Activated T-helper 17 cell treated with anti-CD3 and anti-CD28 coated beads, Interleukin-2, amount 50 U/mL, for 72 hours (primary cell): ENCODE measurements at regions not wholly inside any gene's neighbourhood (a gene's known extent, or its start where the extent isn't known, plus 50 kb on each side); places are given as distances from the start of the nearest gene placed in this dataset.
A peak's percentile ranks its signal among the peaks of the same experiment; 100 is the strongest.
"Not testable (repeated sequence)": the region's sequence is repeated elsewhere in the genome, so short reads cannot be mapped to it uniquely, and the experiment has no call there.

Source experiments
- ATAC-seq: fragments of 150-1000 bp; cut with Tn5 transposase; replicated peaks from 2 replicates; pipeline ENCODE4 v1.10.0; 2021; ENCODE audit warnings: mild to moderate bottlenecking, moderate library complexity
- H3K27ac Mint-ChIP-seq: one replicate; pipeline ENCODE4 v1.8.0; 2022; ENCODE audit warnings: mixed read lengths
- H3K27me3 Mint-ChIP-seq: one replicate; pipeline ENCODE4 v1.8.0; 2022; ENCODE audit warnings: mixed read lengths
- H3K36me3 Mint-ChIP-seq: one replicate; pipeline ENCODE4 v1.8.0; 2022; ENCODE audit warnings: low read depth, mild to moderate bottlenecking, mixed read lengths
- H3K4me1 Mint-ChIP-seq: one replicate; pipeline ENCODE4 v1.8.0; 2022; ENCODE audit warnings: mixed read lengths
- H3K4me3 Mint-ChIP-seq: one replicate; pipeline ENCODE4 v1.8.0; 2022; ENCODE audit warnings: mild to moderate bottlenecking, mixed read lengths
- H3K9me3 Mint-ChIP-seq: one replicate; pipeline ENCODE4 v1.8.0; 2022; ENCODE audit warnings: mixed read lengths

DNA sequence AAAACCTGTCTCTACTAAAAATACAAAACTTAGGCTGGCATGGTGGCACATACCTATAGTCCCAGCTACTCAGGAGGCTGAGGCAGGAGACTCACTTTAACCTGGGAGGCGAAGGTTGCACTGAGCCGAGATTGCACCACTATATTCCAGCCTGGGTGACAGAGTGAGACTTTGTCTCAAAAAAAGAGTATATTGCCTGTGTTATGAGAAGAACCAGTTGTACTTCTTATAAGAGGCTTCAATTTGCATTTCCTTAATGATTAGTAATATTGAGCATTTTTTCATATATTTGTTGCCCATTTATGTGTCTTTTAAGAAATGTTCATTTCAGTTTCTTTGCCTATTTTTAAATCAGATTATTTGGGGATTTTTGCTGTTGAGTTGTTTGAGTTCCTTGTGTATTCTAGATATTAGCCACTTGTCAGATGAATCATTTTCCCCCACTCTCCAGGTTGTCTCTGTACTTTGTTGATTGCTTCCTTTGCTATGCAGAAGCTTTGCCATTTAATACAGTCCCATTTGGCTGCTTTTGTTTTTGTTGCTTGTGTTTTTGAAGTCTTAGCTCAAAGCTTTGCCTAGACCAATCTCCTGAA, 75.8 kb upstream of the LRPPRC start:
- H3K27me3 Mint-ChIP-seq: peaks cover 9% of the 10 kb centered on the region
- peaks cover 4% of the 10 kb centered on the region for H3K9me3 Mint-ChIP-seq
- no peaks in the 10 kb centered on the region for H3K4me1 Mint-ChIP-seq
- H3K36me3 Mint-ChIP-seq: no peaks in the 10 kb centered on the region
- no peak overlapping the region for H3K4me3 Mint-ChIP-seq
- peak; percentile 54 for ATAC-seq
- H3K27ac Mint-ChIP-seq: no peak overlapping the region

DNA sequence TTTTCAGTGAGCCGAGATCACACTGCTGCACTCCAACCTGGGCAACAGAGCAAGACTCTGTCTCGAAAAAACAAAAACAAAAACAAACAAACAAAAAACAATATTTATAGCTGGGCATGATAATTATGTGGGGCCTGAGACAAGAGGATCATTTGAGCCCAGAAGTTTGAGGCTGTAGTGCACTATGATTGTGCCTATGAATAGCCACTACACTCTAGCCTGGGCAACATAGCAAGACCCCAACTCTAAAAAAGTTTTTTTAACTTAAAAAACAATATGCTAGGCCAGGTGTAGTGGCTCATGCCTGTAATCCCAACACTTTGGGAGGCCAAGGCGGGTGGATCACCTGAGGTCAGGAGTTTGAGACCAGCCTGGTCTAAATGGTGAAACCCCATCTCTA, 77.9 kb upstream of the LRPPRC start:
- H3K27ac Mint-ChIP-seq, H3K36me3 Mint-ChIP-seq, H3K4me1 Mint-ChIP-seq, H3K9me3 Mint-ChIP-seq, H3K4me3 Mint-ChIP-seq, ATAC-seq, H3K27me3 Mint-ChIP-seq: not testable (repeated sequence)

DNA sequence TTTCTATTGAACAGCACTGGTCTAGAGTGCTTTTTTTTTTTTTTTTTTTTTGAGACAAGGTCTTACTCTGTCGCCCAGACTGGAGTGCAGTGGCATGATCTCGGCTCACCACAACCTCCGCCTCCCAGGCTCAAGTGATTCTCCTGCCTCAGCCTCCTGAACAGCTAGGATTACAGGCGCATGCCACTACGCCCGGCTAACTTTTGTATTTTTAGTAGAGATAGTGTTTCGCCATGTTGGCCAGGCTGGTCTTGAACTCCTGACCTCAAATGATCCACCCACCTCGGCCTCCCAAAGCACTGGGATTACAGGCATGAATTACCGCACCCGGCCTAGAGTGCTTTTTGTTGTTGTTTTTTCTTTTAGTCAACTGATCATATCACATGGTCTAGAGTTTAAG, 79.0 kb upstream of the LRPPRC start:
- H3K36me3 Mint-ChIP-seq, H3K27ac Mint-ChIP-seq, H3K4me3 Mint-ChIP-seq, ATAC-seq, H3K27me3 Mint-ChIP-seq, H3K4me1 Mint-ChIP-seq, H3K9me3 Mint-ChIP-seq: not testable (repeated sequence)

GRCh38 chr2:44075541-44075940, 79.8 kb upstream of the LRPPRC start:
- H3K4me3 Mint-ChIP-seq: no peak overlapping the region
- no peak overlapping the region for H3K27ac Mint-ChIP-seq
- H3K27me3 Mint-ChIP-seq: peaks cover 4% of the 10 kb centered on the region
- no peaks in the 10 kb centered on the region for H3K9me3 Mint-ChIP-seq
- H3K36me3 Mint-ChIP-seq: no peaks in the 10 kb centered on the region
- H3K4me1 Mint-ChIP-seq: no peaks in the 10 kb centered on the region
- ATAC-seq: no peak

- H3K4me3 Mint-ChIP-seq: no peak overlapping the region
- H3K27me3 Mint-ChIP-seq: no peaks in the 10 kb centered on the region
- H3K9me3 Mint-ChIP-seq: no peaks in the 10 kb centered on the region
- no peak for ATAC-seq
- no peaks in the 10 kb centered on the region for H3K36me3 Mint-ChIP-seq
- H3K27ac Mint-ChIP-seq: no peak overlapping the region
- peaks cover 8% of the 10 kb centered on the region for H3K4me1 Mint-ChIP-seq
Observed at GRCh38 chr2:44077942-44078511, 82.2 kb upstream of the LRPPRC start.

- Mint-ChIP-seq H3K36me3 (no peaks in the 10 kb centered on the region), H3K4me3 (no peak overlapping the region), H3K4me1 (peaks cover 8% of the 10 kb centered on the region), H3K9me3 (no peaks in the 10 kb centered on the region), H3K27ac (no peak overlapping the region), H3K27me3 (no peaks in the 10 kb centered on the region)
- no peak for ATAC-seq
Observed at GRCh38 chr2:44079686-44080085, 83.9 kb upstream of the LRPPRC start.

DNA sequence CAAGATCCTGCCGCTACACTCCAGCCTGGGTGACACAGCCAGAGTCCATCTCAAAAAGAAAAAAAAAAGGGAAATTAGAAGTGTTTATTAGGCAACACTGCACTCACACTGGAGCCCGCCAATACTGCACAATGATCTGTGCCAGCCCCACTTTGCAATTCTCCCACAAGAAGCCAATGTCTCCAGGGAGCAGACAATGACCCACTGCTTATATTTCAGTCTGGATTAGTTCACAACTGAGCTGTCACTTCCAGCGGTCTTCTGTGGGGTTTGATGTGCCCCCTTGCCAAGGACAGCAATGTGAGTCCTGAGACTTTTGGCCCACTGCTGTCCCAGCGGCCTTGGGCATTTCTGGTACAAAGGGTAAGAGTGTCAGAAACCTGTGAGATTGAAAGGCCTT, 85.6 kb upstream of the PPM1B start:
- H3K4me1 Mint-ChIP-seq: peaks cover 14% of the 10 kb centered on the region
- no peaks in the 10 kb centered on the region for H3K36me3 Mint-ChIP-seq
- no peaks in the 10 kb centered on the region for H3K9me3 Mint-ChIP-seq
- H3K27ac Mint-ChIP-seq: no peak overlapping the region
- no peaks in the 10 kb centered on the region for H3K27me3 Mint-ChIP-seq
- no peak for ATAC-seq
- H3K4me3 Mint-ChIP-seq: no peak overlapping the region

GRCh38 chr2:44084850-44085249, 83.8 kb upstream of the PPM1B start:
- Mint-ChIP-seq H3K4me1 (peaks cover 14% of the 10 kb centered on the region), H3K27ac (no peak overlapping the region), H3K9me3 (no peaks in the 10 kb centered on the region), H3K36me3 (no peaks in the 10 kb centered on the region), H3K27me3 (no peaks in the 10 kb centered on the region), H3K4me3 (no peak overlapping the region)
- no peak for ATAC-seq

DNA sequence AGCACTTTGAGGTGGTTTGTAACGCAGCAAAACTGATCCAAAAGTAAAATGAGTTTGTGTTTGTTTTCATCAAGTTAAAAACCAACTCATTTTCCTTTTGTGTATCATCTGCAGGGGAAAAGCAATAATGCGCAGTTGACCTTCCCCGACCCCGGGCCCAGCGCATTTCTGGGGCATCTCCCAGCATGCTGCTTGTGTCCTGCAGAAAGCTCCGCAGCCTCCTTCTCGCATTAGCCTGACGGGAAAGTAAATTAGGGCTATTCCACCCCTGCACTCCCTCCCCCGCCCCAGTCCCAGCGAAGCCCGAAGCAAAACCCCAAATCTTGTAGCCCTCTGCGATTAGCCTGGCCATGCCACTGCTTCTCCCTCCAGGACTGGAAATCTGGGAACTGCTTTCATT, 82.0 kb upstream of the PPM1B start:
- Mint-ChIP-seq H3K36me3 (no peaks in the 10 kb centered on the region), H3K27ac (no peak overlapping the region), H3K4me1 (peaks cover 10% of the 10 kb centered on the region), H3K4me3 (no peak overlapping the region), H3K9me3 (no peaks in the 10 kb centered on the region), H3K27me3 (no peaks in the 10 kb centered on the region)
- no peak for ATAC-seq

GRCh38 chr2:44087036-44087713, 81.5 kb upstream of the PPM1B start:
- peak; percentile 91 for ATAC-seq
- Mint-ChIP-seq H3K36me3 (no peaks in the 10 kb centered on the region), H3K9me3 (no peaks in the 10 kb centered on the region)

GRCh38 chr2:44087714-44088092, 81.0 kb upstream of the PPM1B start:
- Mint-ChIP-seq H3K9me3 (no peaks in the 10 kb centered on the region), H3K4me3 (peak overlapping the region; percentile 72), H3K27ac (peak overlapping the region; percentile 90), H3K4me1 (peaks cover 6% of the 10 kb centered on the region), H3K27me3 (no peaks in the 10 kb centered on the region), H3K36me3 (no peaks in the 10 kb centered on the region)
- ATAC-seq: no peak

More at GRCh38 chr2:44087036-44087713, 81.5 kb upstream of the PPM1B start:
- H3K4me1 Mint-ChIP-seq: peaks cover 6% of the 10 kb centered on the region
- peak overlapping the region; percentile 90 for H3K27ac Mint-ChIP-seq
- H3K4me3 Mint-ChIP-seq: peak overlapping the region; percentile 72
- H3K27me3 Mint-ChIP-seq: no peaks in the 10 kb centered on the region

GRCh38 chr2:44092519-44092918, 76.2 kb upstream of the PPM1B start:
- H3K9me3 Mint-ChIP-seq, ATAC-seq, H3K36me3 Mint-ChIP-seq, H3K4me3 Mint-ChIP-seq, H3K27ac Mint-ChIP-seq, H3K27me3 Mint-ChIP-seq, H3K4me1 Mint-ChIP-seq: not testable (repeated sequence)

DNA sequence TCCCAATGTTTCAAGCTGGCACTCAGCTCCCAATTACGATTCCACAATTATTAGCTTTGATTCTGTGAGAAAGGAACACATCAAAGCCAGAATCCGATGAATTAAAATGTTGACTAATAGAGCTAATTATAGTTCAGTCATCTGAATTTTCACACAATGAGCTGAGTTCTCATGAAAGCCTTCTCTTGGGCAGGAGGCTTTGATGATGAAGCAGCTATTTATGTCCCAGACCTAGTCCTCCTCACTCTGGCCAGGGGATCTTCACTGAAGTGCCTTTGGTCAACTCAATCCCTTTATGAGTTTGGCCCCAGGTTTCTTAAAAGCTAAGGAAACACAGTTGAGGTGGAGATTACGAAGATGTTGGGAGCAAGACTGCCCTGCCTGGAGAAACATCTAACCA, 74.7 kb upstream of the PPM1B start:
- no peaks in the 10 kb centered on the region for H3K4me1 Mint-ChIP-seq

GRCh38 chr2:44097322-44097907, 71.3 kb upstream of the PPM1B start:
- no peaks in the 10 kb centered on the region for H3K4me1 Mint-ChIP-seq
- no peaks in the 10 kb centered on the region for H3K36me3 Mint-ChIP-seq
- peaks cover 3% of the 10 kb centered on the region for H3K27me3 Mint-ChIP-seq
- no peak for ATAC-seq
- no peak overlapping the region for H3K4me3 Mint-ChIP-seq
- H3K27ac Mint-ChIP-seq: no peak overlapping the region
- H3K9me3 Mint-ChIP-seq: peaks cover 3% of the 10 kb centered on the region

More for the DNA sequence above, 74.7 kb upstream of the PPM1B start:
- Mint-ChIP-seq H3K36me3 (no peaks in the 10 kb centered on the region), H3K27ac (no peak overlapping the region), H3K9me3 (peaks cover 3% of the 10 kb centered on the region), H3K27me3 (peaks cover 3% of the 10 kb centered on the region), H3K4me3 (no peak overlapping the region)
- no peak for ATAC-seq

DNA sequence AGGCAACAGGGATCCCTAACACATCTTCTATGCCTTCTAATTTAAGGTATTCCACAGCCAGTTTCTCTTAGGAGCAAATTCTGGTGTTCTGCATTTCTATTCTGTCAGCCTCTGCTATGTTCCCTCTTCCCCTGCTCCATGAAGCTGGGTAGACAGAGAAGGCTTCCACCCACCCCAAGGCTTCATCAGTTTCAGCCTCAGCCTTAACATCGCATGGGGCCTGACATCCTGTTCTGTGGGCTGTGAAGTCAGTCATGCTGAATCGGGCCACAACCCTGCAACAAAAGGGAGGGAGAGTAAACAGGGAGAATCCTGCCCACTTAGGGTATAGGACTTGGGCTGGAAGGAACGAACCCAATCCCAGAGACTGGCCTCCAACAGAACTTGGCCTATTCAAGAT, 70.6 kb upstream of the PPM1B start:
- peaks cover 1% of the 10 kb centered on the region for H3K9me3 Mint-ChIP-seq

More for the DNA sequence above, 70.6 kb upstream of the PPM1B start:
- H3K4me1 Mint-ChIP-seq: peaks cover under 1% of the 10 kb centered on the region
- no peak overlapping the region for H3K27ac Mint-ChIP-seq
- no peak overlapping the region for H3K4me3 Mint-ChIP-seq
- H3K36me3 Mint-ChIP-seq: no peaks in the 10 kb centered on the region
- peaks cover 3% of the 10 kb centered on the region for H3K27me3 Mint-ChIP-seq
- ATAC-seq: peak; percentile 49
